Gastroesophageal sphincter (tissue), 4 donors: ENCODE measurements at regions not wholly inside any gene's neighbourhood (a gene's known extent, or its start where the extent isn't known, plus 50 kb on each side); places are given as distances from the start of the nearest gene placed in this dataset.

Experiments
- ATAC-seq: fragments of 150-250 bp; one replicate; pipeline ENCODE4 v1.9.1; 2016; ENCODE audit warnings: mild to moderate bottlenecking, moderate library complexity
- H3K27ac ChIP-seq, 4 donors: fragments of 200-600 bp; sonication (generic) in 3 of 4; 1 replicate in 3 of 4; 2 replicates in 1 of 4; pipeline ENCODE4 v1.5.1; 2016 to 2019
- H3K27me3 ChIP-seq: fragments of 200-600 bp; sonication (generic); one replicate; pipeline ENCODE4 v1.5.1; 2019
- H3K36me3 ChIP-seq, 2 donors: fragments of 200-600 bp; sonication (generic); one replicate each; pipeline ENCODE4 v1.5.1; 2019; ENCODE audit warnings: control low read depth in 1 of 2
- H3K4me1 ChIP-seq, 3 donors: fragments of 200-600 bp; sonication (generic); 1 replicate in 2 of 3; 2 replicates in 1 of 3; pipeline ENCODE4 v1.5.1; 2016 to 2019; ENCODE audit warnings: control low read depth in 2 of 3
- H3K4me3 ChIP-seq, 2 donors: fragments of 200-600 bp; sonication (generic); one replicate each; pipeline ENCODE4 v1.5.1; 2019; ENCODE audit warnings: mild to moderate bottlenecking in 1 of 2, moderate library complexity in 1 of 2
- H3K9me3 ChIP-seq, 3 donors: fragments of 200-600 bp; sonication (generic); one replicate each; pipeline ENCODE4 v1.5.1; 2017 to 2019; ENCODE audit warnings: control low read depth in 2 of 3
- EP300 ChIP-seq: sonication (generic); formaldehyde crosslinking; IDR thresholded peaks from one replicate; pipeline ENCODE4 v1.6.1; 2017; ENCODE audit warnings: antibody characterized with exemption, mild to moderate bottlenecking
- POLR2A ChIP-seq, 2 donors: fragments of 450-650 bp; IDR thresholded peaks; one replicate each; pipeline ENCODE4 v1.6.1; 2017; ENCODE audit warnings: antibody characterized with exemption in 2 of 2, mild to moderate bottlenecking in 2 of 2, moderate library complexity in 1 of 2
- POLR2AphosphoS5 ChIP-seq: sonication (generic); formaldehyde crosslinking; IDR thresholded peaks from one replicate; pipeline ENCODE4 v1.6.1; 2017; ENCODE audit warnings: antibody characterized with exemption
- WGBS, 2 donors: methylation state at CpG; one replicate each; pipeline ENCODE4 v1.1.5; 2018; ENCODE audit warnings: low coverage in 1 of 2; 5-methylcytosine and 5-hydroxymethylcytosine counted together
- TF ChIP-seq, protein P1 (sequence below), 4 experiments: fragments of 200-600 bp in 2 of 4; fragments of 450-650 bp in 2 of 4; sonication (generic) in 1 of 4; IDR thresholded peaks; one replicate each; pipeline ENCODE4 v1.5.1; 2017 to 2019; ENCODE audit warnings: antibody characterized with exemption in 4 of 4, mild to moderate bottlenecking in 2 of 4, moderate library complexity in 2 of 4

DNA sequence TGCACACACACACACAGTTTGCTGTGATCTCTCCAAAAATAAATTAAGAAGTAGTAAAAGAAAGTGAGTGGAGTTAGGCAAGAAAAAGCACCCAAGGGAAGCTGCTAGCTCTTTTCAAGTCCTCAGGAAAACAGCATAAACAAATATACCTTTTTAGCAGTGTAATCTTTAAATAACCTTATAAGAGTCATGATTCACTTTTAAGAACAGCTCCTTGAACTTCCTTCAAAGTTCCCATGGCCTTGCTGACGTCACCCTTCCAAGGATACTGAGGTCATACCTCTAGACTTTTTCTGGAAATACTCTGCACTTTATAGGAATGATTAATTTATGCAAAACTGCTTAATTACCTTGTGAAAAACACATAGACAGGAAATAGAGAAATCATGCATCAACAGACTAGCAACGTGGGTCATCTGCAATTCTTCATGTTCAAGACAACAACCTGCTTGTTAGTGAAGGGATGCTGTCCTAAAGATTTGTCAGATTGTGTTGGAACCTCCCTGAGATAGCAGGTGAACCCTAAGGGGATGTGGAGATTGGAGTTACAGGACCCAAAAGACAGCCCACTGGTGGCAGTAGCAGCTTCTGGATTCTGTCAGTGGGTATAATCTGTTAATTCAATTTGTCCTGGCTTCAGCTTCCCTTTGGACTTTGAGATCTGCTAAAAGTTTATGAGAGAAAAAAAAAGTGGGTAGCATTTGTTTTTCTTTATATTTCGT, 229.0 kb downstream of the ELAVL2 start:
- H3K36me3 ChIP-seq = no peaks in the 10 kb centered on the region
- H3K4me1 ChIP-seq = no peaks in the 10 kb centered on the region
- H3K9me3 ChIP-seq = no peaks in the 10 kb centered on the region
- 58 to 69% methylated on average over 3 of the region's 3 CpGs for WGBS, 2 donors
- H3K27me3 ChIP-seq = no peaks in the 10 kb centered on the region
- ATAC-seq = no peak
- H3K4me3 ChIP-seq = no peak overlapping the region
- H3K27ac ChIP-seq = no peak overlapping the region
- TF ChIP-seq POLR2A (IDR thresholded peaks at IDR 0.05) (no peak), POLR2AphosphoS5 (no peak), EP300 (no peak)
- TF ChIP-seq, protein P1, sequence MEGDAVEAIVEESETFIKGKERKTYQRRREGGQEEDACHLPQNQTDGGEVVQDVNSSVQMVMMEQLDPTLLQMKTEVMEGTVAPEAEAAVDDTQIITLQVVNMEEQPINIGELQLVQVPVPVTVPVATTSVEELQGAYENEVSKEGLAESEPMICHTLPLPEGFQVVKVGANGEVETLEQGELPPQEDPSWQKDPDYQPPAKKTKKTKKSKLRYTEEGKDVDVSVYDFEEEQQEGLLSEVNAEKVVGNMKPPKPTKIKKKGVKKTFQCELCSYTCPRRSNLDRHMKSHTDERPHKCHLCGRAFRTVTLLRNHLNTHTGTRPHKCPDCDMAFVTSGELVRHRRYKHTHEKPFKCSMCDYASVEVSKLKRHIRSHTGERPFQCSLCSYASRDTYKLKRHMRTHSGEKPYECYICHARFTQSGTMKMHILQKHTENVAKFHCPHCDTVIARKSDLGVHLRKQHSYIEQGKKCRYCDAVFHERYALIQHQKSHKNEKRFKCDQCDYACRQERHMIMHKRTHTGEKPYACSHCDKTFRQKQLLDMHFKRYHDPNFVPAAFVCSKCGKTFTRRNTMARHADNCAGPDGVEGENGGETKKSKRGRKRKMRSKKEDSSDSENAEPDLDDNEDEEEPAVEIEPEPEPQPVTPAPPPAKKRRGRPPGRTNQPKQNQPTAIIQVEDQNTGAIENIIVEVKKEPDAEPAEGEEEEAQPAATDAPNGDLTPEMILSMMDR (IDR thresholded peaks at IDR 0.05) = no peak

DNA sequence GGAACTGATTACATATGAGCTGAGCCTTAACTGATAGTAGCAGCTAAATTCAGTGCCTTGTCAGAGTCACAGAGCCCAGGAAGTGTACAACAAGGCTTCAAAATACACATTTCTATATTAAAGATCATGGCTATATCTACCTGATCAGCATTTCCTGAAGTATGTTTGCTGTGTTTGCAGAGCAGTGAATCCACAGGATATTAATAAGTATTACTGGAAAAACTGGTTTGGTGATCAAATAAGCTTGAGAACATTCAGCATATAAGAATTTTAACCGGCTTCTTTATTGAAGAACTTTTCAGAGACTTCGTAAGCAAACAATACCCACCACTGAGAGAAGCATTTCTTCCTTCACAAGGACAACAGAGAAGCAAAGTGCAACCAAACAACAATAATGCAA, 227.0 kb downstream of the ELAVL2 start:
- TF ChIP-seq POLR2AphosphoS5 (no peak), POLR2A (IDR thresholded peaks at IDR 0.05) (no peak), EP300 (no peak)
- TF ChIP-seq, protein P1 (IDR thresholded peaks at IDR 0.05) = no peak
- Histone ChIP-seq H3K4me1 (no peaks in the 10 kb centered on the region), H3K36me3 (no peaks in the 10 kb centered on the region), H3K9me3 (no peaks in the 10 kb centered on the region), H3K27me3 (no peaks in the 10 kb centered on the region), H3K27ac (no peak overlapping the region), H3K4me3 (no peak overlapping the region)
- no peak for ATAC-seq
- WGBS, 2 donors = 100% methylated on average over 2 of the region's 2 CpGs

DNA sequence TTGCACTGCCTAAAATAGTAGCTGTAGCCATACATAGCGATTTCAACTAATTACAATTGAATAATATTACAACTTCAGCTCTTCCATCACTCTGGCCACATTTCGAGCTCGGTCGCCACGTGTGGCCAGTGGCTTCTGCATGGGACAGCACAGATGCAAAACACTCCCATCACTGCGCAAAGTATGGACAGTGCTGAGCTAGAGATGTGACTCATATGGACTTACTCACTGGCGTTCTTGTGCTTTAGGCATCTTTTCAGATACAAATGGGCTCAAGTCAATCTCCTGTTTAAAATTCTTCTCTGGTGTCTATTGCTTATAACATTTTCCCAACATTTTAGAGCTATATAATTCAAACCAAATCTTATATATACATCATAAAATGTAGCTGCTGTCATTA, 222.7 kb downstream of the ELAVL2 start:
- no peaks in the 10 kb centered on the region for H3K4me1 ChIP-seq
- WGBS, 2 donors = 88 to 100% methylated on average over 7 of the region's 7 CpGs
- no peak overlapping the region for H3K4me3 ChIP-seq
- no peak overlapping the region for H3K27ac ChIP-seq
- H3K27me3 ChIP-seq = no peaks in the 10 kb centered on the region
- H3K9me3 ChIP-seq = no peaks in the 10 kb centered on the region
- no peak for TF ChIP-seq POLR2A (IDR thresholded peaks at IDR 0.05)
- TF ChIP-seq EP300 = no peak
- TF ChIP-seq, protein P1 (IDR thresholded peaks at IDR 0.05) = no peak
- no peak for TF ChIP-seq POLR2AphosphoS5
- ATAC-seq = no peak
- no peaks in the 10 kb centered on the region for H3K36me3 ChIP-seq

DNA sequence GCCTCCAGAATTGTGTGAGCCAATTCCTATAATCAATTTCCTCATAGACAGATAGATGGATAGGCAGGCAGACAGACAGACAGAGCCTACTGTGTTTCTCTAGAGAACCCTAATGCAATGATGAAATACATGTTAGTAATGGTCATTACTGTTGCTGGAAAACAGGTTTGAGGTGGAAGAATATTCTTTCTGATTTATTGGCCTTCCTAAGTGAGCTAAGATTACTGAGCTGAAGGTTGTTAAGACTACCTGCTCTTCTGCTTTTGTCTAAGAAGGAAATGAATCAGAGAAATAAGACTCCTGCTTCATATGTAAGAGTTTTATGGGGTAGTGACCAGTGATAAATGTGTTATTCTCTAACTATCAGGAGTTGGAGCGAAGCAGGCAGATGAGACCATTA, 219.9 kb downstream of the ELAVL2 start:
- Histone ChIP-seq H3K36me3 (no peaks in the 10 kb centered on the region), H3K27me3 (no peaks in the 10 kb centered on the region), H3K4me1 (no peaks in the 10 kb centered on the region), H3K9me3 (no peaks in the 10 kb centered on the region), H3K4me3 (no peak overlapping the region), H3K27ac (no peak overlapping the region)
- no peak for TF ChIP-seq POLR2AphosphoS5
- no peak for TF ChIP-seq EP300
- TF ChIP-seq, protein P1 (IDR thresholded peaks at IDR 0.05) = no peak
- TF ChIP-seq POLR2A (IDR thresholded peaks at IDR 0.05) = no peak
- 83 to 90% methylated on average over 1 of the region's 1 CpG for WGBS, 2 donors
- ATAC-seq = no peak

DNA sequence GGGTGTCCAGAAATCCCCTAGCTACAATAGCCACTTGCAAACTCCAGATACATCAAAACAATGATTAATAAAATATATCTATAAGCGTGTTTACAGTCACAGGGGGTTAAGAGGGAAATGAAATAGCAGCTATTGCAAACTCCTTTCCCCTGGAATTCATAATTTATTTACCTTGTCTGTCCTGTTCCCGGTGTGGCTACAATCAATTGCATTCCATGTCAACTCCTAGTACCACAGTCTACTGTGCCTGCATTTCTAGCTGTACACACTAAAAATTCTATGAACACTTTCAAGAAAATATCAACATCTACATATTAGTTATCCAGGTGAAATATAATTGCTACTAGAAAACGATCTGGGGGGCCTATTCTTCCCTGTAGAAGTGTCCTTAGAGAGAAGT, 217.6 kb downstream of the ELAVL2 start:
- no peak overlapping the region for H3K27ac ChIP-seq
- ATAC-seq = no peak
- WGBS, 2 donors = 57 to 77% methylated on average over 3 of the region's 3 CpGs
- H3K36me3 ChIP-seq = no peaks in the 10 kb centered on the region
- no peaks in the 10 kb centered on the region for H3K4me1 ChIP-seq
- no peaks in the 10 kb centered on the region for H3K9me3 ChIP-seq
- H3K27me3 ChIP-seq = no peaks in the 10 kb centered on the region
- TF ChIP-seq POLR2A (IDR thresholded peaks at IDR 0.05) = no peak
- TF ChIP-seq POLR2AphosphoS5 = no peak
- TF ChIP-seq EP300 = no peak
- TF ChIP-seq, protein P1 (IDR thresholded peaks at IDR 0.05) = no peak
- no peak overlapping the region for H3K4me3 ChIP-seq
